A549 (cell line): ENCODE measurements at regions not wholly inside any gene's neighbourhood (a gene's known extent, or its start where the extent isn't known, plus 50 kb on each side); places are given as distances from the start of the nearest gene placed in this dataset.

Source experiments
- BHLHE40 ChIP-seq: IDR thresholded peaks from 2 replicates; pipeline ENCODE4 v1.6.1; 2012; ENCODE audit warnings: low read depth, low read length, inconsistent platforms
- PHF8 ChIP-seq: fragments of 200-600 bp; sonication (generic); IDR thresholded peaks from 2 replicates; pipeline ENCODE4 v1.6.1; 2016; ENCODE audit warnings: low read depth, mild to moderate bottlenecking, antibody characterized with exemption, moderate library complexity, borderline replicate concordance
- TF ChIP-seq, protein P1 (sequence below): IDR thresholded peaks from 2 replicates; pipeline ENCODE4 v1.6.1; 2012
- TF ChIP-seq, protein P2 (sequence below): fragments of >200 bp; sonication (Bioruptor Twin); formaldehyde crosslinking; IDR thresholded peaks from 3 replicates; pipeline ENCODE4 v1.5.1; 2016

DNA sequence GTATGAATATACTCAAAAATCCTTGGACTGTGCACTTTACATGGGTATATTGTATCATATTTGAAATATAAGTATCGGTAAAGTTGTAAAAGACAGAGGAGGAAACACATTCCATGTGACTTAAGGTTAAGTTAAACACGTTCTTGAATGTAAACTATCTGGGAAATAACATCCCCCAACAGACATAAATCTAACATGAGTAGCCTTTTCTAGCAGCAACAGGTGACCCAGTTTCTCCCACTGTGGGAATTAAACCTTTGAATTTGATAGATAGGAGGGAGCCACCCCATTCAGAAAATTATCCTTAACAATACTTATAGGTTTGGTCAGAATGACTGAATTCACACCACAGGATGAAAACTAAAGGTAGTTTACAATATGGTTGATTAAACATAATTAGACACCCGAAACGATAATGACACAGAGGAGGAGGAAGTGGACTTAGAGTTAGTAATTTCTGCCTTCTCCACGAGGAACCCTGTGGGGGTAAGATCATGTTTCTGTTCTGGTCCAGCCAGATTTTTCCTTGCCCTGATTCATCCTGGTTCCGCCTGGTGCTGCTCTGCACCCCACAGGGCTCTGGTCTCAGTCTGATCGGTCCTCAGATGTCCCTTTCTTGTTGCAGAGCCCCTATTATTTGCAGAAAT, 84.6 kb upstream of the DNAH5 start:
- TF ChIP-seq, protein P1, sequence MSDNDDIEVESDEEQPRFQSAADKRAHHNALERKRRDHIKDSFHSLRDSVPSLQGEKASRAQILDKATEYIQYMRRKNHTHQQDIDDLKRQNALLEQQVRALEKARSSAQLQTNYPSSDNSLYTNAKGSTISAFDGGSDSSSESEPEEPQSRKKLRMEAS: no peak
- TF ChIP-seq, protein P2, sequence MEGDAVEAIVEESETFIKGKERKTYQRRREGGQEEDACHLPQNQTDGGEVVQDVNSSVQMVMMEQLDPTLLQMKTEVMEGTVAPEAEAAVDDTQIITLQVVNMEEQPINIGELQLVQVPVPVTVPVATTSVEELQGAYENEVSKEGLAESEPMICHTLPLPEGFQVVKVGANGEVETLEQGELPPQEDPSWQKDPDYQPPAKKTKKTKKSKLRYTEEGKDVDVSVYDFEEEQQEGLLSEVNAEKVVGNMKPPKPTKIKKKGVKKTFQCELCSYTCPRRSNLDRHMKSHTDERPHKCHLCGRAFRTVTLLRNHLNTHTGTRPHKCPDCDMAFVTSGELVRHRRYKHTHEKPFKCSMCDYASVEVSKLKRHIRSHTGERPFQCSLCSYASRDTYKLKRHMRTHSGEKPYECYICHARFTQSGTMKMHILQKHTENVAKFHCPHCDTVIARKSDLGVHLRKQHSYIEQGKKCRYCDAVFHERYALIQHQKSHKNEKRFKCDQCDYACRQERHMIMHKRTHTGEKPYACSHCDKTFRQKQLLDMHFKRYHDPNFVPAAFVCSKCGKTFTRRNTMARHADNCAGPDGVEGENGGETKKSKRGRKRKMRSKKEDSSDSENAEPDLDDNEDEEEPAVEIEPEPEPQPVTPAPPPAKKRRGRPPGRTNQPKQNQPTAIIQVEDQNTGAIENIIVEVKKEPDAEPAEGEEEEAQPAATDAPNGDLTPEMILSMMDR: no peak
- no peak for TF ChIP-seq BHLHE40
- no peak for TF ChIP-seq PHF8
